IgD-negative memory B cell (primary cell): ENCODE measurements at regions not wholly inside any gene's neighbourhood (a gene's known extent, or its start where the extent isn't known, plus 50 kb on each side); places are given as distances from the start of the nearest gene placed in this dataset.

Source experiments
- H3K27ac Mint-ChIP-seq, 3 donors: one replicate each; pipeline ENCODE4 v1.8.0; 2020 to 2022; ENCODE audit warnings: mild to moderate bottlenecking in 3 of 3, mixed read lengths in 3 of 3, moderate library complexity in 1 of 3
- H3K27me3 Mint-ChIP-seq: one replicate; pipeline ENCODE4 v1.8.0; 2021; ENCODE audit warnings: mixed read lengths
- H3K36me3 Mint-ChIP-seq: one replicate; pipeline ENCODE4 v1.8.0; 2020; ENCODE audit warnings: mild to moderate bottlenecking, mixed read lengths
- H3K4me1 Mint-ChIP-seq, 3 donors: one replicate each; pipeline ENCODE4 v1.8.0; 2020 to 2022; ENCODE audit warnings: mixed read lengths in 3 of 3, mild to moderate bottlenecking in 1 of 3
- H3K4me3 Mint-ChIP-seq, 4 donors: one replicate each; pipeline ENCODE4 v1.8.0; 2020 to 2022; ENCODE audit warnings: mild to moderate bottlenecking in 4 of 4, mixed read lengths in 4 of 4, moderate library complexity in 3 of 4
- H3K9me3 Mint-ChIP-seq, 3 donors: one replicate each; pipeline ENCODE4 v1.8.0; 2020 to 2021; ENCODE audit warnings: mixed read lengths in 3 of 3, mild to moderate bottlenecking in 1 of 3

DNA sequence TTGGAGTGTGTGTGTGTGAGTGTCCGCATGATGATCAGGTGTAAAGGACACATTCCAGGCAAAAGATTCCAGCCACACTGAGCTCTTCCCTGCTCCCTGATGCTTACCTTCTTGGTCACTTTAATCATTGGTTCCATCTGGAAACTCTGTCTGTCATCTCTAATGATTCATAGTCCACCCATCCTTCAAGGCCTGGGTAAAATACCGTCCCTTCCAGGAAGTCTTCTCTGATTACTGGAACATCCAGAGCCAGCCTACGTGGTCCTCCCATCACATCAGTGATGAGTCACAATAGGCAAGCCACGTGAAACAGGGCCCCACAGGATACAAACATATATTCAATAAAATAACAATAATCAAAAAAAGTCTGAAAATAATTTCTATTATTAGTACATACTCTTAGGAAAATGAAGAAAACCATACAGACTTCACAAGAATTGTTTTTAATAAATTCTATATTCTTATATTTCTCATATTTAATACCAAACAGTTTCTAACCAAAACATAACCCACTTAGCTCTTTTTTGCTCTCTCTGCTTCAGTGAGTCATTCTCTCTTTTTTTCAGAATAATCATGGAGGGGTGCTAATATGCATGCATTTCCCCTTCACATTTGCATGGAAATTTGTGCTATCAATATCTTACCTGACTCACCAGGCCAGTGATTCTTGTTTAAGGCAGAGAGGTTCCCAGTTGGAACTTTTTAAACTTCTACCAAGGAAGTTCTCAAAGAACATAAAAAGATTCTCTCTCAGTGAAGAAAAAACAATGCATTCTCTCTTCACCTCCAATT is 263.2 kb downstream of the TOX3 start:
- Mint-ChIP-seq H3K27me3 (no peaks in the 10 kb centered on the region), H3K4me3 (no peak overlapping the region), H3K9me3 (peaks cover 0 to 10% (median 4%) of the 10 kb centered on the region in 3 donors), H3K4me1 (no peaks in the 10 kb centered on the region), H3K36me3 (no peaks in the 10 kb centered on the region), H3K27ac (no peak overlapping the region)

DNA sequence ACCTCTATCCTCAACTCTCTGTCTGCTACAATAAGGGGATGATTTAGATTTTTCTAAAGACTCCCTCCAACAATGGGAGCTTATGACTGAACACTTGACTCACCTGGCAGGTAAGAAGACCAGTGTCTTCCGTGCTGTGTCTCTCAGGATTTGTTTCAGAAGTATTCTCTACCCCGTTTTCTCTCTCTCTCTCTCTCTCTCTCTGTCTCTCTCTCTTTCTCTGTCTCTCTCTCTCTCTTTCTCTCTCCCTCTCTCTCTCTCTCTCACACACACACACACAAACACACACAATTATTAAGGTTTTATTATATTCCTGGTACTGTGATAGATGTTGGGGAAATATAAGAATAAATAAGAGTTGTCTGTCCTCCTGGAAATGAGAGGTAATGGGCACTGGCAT is 263.9 kb downstream of the TOX3 start:
- Mint-ChIP-seq H3K9me3 (peaks cover 0 to 10% (median 4%) of the 10 kb centered on the region in 3 donors), H3K36me3 (no peaks in the 10 kb centered on the region), H3K4me3 (no peak overlapping the region), H3K4me1 (no peaks in the 10 kb centered on the region), H3K27me3 (no peaks in the 10 kb centered on the region), H3K27ac (no peak overlapping the region)

DNA sequence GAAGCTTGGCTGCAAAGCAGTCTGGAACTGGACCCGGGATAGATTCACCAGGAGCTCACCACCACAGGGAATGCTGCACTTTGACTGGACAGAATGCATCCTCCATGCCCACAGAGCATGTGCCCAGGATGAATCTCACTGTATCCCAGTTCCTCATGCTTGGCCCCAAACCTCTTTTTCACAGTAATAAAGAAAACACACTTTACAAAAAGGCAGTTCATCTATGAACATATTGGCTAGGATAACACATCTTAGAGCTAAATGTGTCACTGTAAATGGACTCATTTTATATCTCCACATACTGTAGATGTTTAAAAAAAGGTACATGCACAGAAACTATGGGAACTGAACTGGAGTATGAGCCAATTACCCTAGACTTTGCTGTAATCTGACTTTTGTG is 266.9 kb downstream of the TOX3 start:
- H3K4me1 Mint-ChIP-seq = no peaks in the 10 kb centered on the region
- no peak overlapping the region for H3K27ac Mint-ChIP-seq
- no peak overlapping the region for H3K4me3 Mint-ChIP-seq
- no peaks in the 10 kb centered on the region for H3K36me3 Mint-ChIP-seq
- peaks cover 0 to 3% (median 2%) of the 10 kb centered on the region in 3 donors for H3K9me3 Mint-ChIP-seq
- H3K27me3 Mint-ChIP-seq = no peaks in the 10 kb centered on the region

- Mint-ChIP-seq H3K4me3 (no peak overlapping the region), H3K4me1 (no peaks in the 10 kb centered on the region), H3K9me3 (peaks cover 0 to 5% (median 1%) of the 10 kb centered on the region in 3 donors), H3K36me3 (no peaks in the 10 kb centered on the region), H3K27ac (no peak overlapping the region), H3K27me3 (no peaks in the 10 kb centered on the region)
Observed at GRCh38 chr16:52271088-52271750, 275.7 kb downstream of the TOX3 start.

- no peaks in the 10 kb centered on the region for H3K4me1 Mint-ChIP-seq
- H3K36me3 Mint-ChIP-seq = no peaks in the 10 kb centered on the region
- no peaks in the 10 kb centered on the region for H3K9me3 Mint-ChIP-seq
- no peak overlapping the region for H3K27ac Mint-ChIP-seq
- no peak overlapping the region for H3K4me3 Mint-ChIP-seq
- no peaks in the 10 kb centered on the region for H3K27me3 Mint-ChIP-seq
Observed at GRCh38 chr16:52265446-52265861, 281.5 kb downstream of the TOX3 start.

DNA sequence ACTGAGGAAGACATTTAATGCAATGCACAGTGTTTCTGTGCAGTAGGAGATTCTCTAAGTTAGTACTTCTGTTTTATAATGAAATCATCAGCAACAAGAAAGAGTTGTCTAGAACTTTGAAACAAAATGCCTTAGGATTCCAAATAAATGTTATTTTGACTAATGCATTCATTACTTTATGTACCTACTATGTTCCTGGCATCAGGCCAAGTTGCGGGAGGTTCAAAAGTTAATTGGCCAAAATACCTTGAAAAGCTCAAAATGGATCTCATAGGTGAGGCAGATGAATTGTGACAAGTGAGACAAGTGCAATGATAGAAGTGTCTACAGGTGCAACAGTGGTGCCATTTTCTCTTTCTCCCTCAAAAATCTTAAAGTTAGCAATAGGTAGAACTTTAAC is 289.4 kb downstream of the TOX3 start:
- Mint-ChIP-seq H3K4me1 (no peaks in the 10 kb centered on the region), H3K9me3 (peaks cover 0 to 3% (median 0%) of the 10 kb centered on the region in 3 donors), H3K27me3 (no peaks in the 10 kb centered on the region), H3K27ac (no peak overlapping the region), H3K4me3 (no peak overlapping the region), H3K36me3 (peaks cover 2% of the 10 kb centered on the region)

GRCh38 chr16:52256310-52257078 is 290.4 kb downstream of the TOX3 start:
- H3K36me3 Mint-ChIP-seq = peaks cover 2% of the 10 kb centered on the region
- peaks cover 0 to 3% (median 0%) of the 10 kb centered on the region in 3 donors for H3K9me3 Mint-ChIP-seq
- H3K4me1 Mint-ChIP-seq = no peaks in the 10 kb centered on the region
- H3K27me3 Mint-ChIP-seq = no peaks in the 10 kb centered on the region
- H3K27ac Mint-ChIP-seq = no peak overlapping the region
- no peak overlapping the region for H3K4me3 Mint-ChIP-seq

DNA sequence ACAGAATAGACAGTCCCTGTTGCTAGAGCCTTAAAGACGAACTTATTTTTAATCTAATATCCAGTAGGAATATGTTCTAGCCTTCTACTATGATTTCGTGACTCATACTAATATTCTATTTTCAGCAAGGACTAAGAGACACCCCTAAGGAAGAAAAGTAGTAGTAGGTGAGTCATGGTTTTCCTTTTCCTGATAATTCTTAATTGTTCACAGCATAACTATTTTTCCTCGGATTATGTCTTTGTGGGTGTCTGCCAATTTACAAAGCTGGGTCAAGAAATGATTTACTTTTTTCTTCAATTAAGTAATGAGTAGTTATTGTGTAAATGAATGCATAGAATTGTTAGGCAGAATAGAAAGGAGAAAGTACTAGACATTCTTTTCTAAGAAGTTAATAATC is 292.2 kb downstream of the TOX3 start:
- Mint-ChIP-seq H3K9me3 (peaks cover 0 to 3% (median 0%) of the 10 kb centered on the region in 3 donors), H3K4me1 (no peaks in the 10 kb centered on the region), H3K27ac (no peak overlapping the region), H3K4me3 (no peak overlapping the region), H3K27me3 (no peaks in the 10 kb centered on the region), H3K36me3 (no peaks in the 10 kb centered on the region)

DNA sequence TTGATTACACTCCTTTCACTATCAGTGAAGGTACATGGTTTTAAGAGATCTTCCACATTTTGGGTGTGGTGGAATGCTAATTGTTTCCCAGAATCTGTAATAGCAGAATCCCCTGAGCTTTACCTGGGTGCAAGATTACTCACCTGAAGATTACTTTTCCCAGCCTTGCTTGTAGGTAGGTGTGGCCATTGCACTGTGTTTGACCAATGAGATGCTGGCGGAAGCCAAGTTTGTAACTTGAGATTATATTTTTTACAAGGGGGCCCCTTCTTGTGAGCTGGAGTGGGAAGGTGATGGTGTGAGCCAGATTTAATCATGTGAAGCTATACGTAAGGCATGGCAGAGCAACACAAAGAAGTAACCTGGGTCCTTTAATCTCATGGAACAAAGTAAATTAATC is 294.3 kb downstream of the TOX3 start:
- Mint-ChIP-seq H3K9me3 (peaks cover 5 to 10% (median 7%) of the 10 kb centered on the region in 3 donors), H3K27ac (no peak overlapping the region), H3K4me1 (no peaks in the 10 kb centered on the region), H3K4me3 (no peak overlapping the region), H3K36me3 (peaks cover 2% of the 10 kb centered on the region), H3K27me3 (no peaks in the 10 kb centered on the region)

DNA sequence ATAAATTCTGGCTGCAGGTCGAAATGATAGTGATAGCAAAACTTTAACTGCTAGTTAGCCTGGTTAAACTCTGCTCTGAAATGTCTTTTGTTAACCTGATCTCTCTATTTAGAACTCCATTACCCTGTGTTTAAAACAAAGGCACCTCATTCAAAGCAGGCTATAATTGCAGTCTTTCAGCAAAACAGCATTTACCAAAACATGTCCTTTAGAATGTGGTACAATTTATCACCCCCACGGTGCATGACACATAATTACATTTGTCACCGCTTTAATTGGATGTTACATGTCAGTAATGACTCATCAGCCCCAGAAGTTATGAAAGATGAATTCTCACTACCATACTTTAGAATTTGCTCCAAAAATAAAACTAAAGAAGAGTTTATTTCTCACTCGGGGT is 295.4 kb downstream of the TOX3 start:
- H3K4me3 Mint-ChIP-seq = no peak overlapping the region
- H3K27me3 Mint-ChIP-seq = no peaks in the 10 kb centered on the region
- peaks cover 5 to 10% (median 7%) of the 10 kb centered on the region in 3 donors for H3K9me3 Mint-ChIP-seq
- no peak overlapping the region for H3K27ac Mint-ChIP-seq
- H3K36me3 Mint-ChIP-seq = peaks cover 2% of the 10 kb centered on the region
- no peaks in the 10 kb centered on the region for H3K4me1 Mint-ChIP-seq

- Mint-ChIP-seq H3K4me1 (no peaks in the 10 kb centered on the region), H3K27ac (no peak overlapping the region), H3K36me3 (peaks cover 2% of the 10 kb centered on the region), H3K4me3 (no peak overlapping the region), H3K27me3 (no peaks in the 10 kb centered on the region), H3K9me3 (peaks cover 5 to 20% (median 7%) of the 10 kb centered on the region in 3 donors)
Observed at GRCh38 chr16:52247737-52248136, 299.2 kb downstream of the TOX3 start.

GRCh38 chr16:52238710-52239109 is 308.2 kb downstream of the TOX3 start:
- Mint-ChIP-seq H3K4me3 (no peak overlapping the region), H3K36me3 (no peaks in the 10 kb centered on the region), H3K4me1 (no peaks in the 10 kb centered on the region)

GRCh38 chr16:52237823-52238222 is 309.1 kb downstream of the TOX3 start:
- H3K27ac Mint-ChIP-seq = no peak overlapping the region
- H3K4me1 Mint-ChIP-seq = no peaks in the 10 kb centered on the region
- H3K4me3 Mint-ChIP-seq = no peak overlapping the region
- H3K36me3 Mint-ChIP-seq = no peaks in the 10 kb centered on the region
- peaks cover 0 to 7% (median 3%) of the 10 kb centered on the region in 3 donors for H3K9me3 Mint-ChIP-seq
- no peaks in the 10 kb centered on the region for H3K27me3 Mint-ChIP-seq

More at GRCh38 chr16:52238710-52239109, 308.2 kb downstream of the TOX3 start:
- peaks cover 0 to 8% (median 6%) of the 10 kb centered on the region in 3 donors for H3K9me3 Mint-ChIP-seq
- no peak overlapping the region for H3K27ac Mint-ChIP-seq
- H3K27me3 Mint-ChIP-seq = no peaks in the 10 kb centered on the region

DNA sequence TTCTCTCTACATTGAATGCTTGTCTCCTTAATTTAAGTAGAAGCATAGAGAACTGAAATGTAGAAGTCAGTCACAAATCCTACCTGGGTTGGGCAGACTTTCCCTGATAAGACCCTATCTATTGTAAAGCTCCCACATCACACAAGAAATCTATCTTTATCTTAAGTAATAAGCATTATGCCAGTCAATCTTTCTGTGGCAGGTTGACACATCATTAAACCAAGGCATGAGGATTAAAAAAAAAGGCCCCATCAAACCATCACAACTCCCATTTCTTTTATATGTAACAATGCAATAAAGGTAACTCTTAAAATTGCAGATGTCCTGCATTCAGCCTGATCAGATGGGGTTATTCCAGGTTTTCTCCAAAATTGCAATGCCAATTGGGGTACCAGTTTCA is 311.8 kb downstream of the TOX3 start:
- Mint-ChIP-seq H3K4me3 (no peak overlapping the region), H3K9me3 (peaks cover 0 to 7% (median 1%) of the 10 kb centered on the region in 3 donors), H3K36me3 (no peaks in the 10 kb centered on the region)

GRCh38 chr16:52234626-52235025 is 312.3 kb downstream of the TOX3 start:
- Mint-ChIP-seq H3K4me1 (no peaks in the 10 kb centered on the region), H3K27me3 (peaks cover 1% of the 10 kb centered on the region), H3K4me3 (no peak overlapping the region), H3K9me3 (peaks cover 0 to 7% (median 1%) of the 10 kb centered on the region in 3 donors), H3K27ac (no peak overlapping the region), H3K36me3 (no peaks in the 10 kb centered on the region)

More for the DNA sequence above, 311.8 kb downstream of the TOX3 start:
- Mint-ChIP-seq H3K4me1 (no peaks in the 10 kb centered on the region), H3K27me3 (peaks cover 1% of the 10 kb centered on the region), H3K27ac (no peak overlapping the region)
